ENCODE measurements at regions not wholly inside any gene's neighbourhood (a gene's known extent, or its start where the extent isn't known, plus 50 kb on each side); places are given as distances from the start of the nearest gene placed in this dataset. TPM values are rescaled to one million over a fixed set of nuclear protein-coding genes. Genes with fewer than 3 reads are reported as not detected.

Small RNA genes in the stretch of these regions (small RNA-seq; reads per million reads assigned to genes)
- not detected for gene AL078604.3 (ENCODE audit: low replicate concordance)

Data from lung (tissue), 1 donor.